GM12892 (cell line): ENCODE measurements at regions not wholly inside any gene's neighbourhood (a gene's known extent, or its start where the extent isn't known, plus 50 kb on each side); places are given as distances from the start of the nearest gene placed in this dataset.

Experiments used
- POLR2A ChIP-seq: IDR thresholded peaks from 2 replicates; pipeline ENCODE4 v1.6.1; 2011; ENCODE audit warnings: low read depth, low read length, control low read depth
- TAF1 ChIP-seq: IDR thresholded peaks from 2 replicates; pipeline ENCODE4 v1.6.1; 2011; ENCODE audit warnings: low read depth, mild to moderate bottlenecking, control low read depth, low read length, borderline replicate concordance

DNA sequence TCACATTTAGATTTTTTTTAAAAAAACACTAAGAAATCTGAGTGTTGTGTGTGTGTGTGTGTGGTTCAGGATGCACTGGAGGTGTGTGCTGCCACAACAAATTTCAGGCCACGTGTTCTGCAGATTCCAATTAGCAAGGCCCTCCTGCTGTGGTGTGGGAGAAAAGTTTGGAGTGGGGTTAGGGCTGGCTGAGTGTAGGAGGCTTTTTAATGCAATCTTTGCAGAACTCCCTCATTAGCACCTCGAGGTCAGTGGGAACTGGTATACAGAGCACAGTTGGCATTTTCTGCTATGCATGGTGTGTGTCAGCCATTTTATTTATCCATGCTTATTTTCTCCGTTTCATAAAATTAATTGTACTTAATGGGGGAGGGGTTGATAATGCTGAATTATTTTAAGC is 187.6 kb downstream of the SOX4 start:
- TF ChIP-seq POLR2A (no peak), TAF1 (no peak)
